GM23248 (cell line): ENCODE measurements at regions not wholly inside any gene's neighbourhood (a gene's known extent, or its start where the extent isn't known, plus 50 kb on each side); places are given as distances from the start of the nearest gene placed in this dataset.

Experiments used
- EZH2 ChIP-seq: fragments of 200-600 bp; sonication (generic); IDR thresholded peaks from 2 replicates; pipeline ENCODE4 v1.6.1; 2018; ENCODE audit warnings: antibody characterized with exemption, mild to moderate bottlenecking; ENCODE audit not compliant: insufficient read depth, poor library complexity, severe bottlenecking
- EZH2phosphoT487 ChIP-seq: fragments of 200-600 bp; sonication (generic); IDR thresholded peaks from 2 replicates; pipeline ENCODE4 v1.6.1; 2018; ENCODE audit warnings: antibody characterized with exemption, moderate library complexity, mild to moderate bottlenecking, low read depth; ENCODE audit not compliant: insufficient read depth

GRCh38 chr10:131819241-131820072 is 81.4 kb upstream of the PPP2R2D start:
- no peak for TF ChIP-seq EZH2
- TF ChIP-seq EZH2phosphoT487 = no peak
